ENCODE measurements at regions not wholly inside any gene's neighbourhood (a gene's known extent, or its start where the extent isn't known, plus 50 kb on each side); places are given as distances from the start of the nearest gene placed in this dataset.

DNA sequence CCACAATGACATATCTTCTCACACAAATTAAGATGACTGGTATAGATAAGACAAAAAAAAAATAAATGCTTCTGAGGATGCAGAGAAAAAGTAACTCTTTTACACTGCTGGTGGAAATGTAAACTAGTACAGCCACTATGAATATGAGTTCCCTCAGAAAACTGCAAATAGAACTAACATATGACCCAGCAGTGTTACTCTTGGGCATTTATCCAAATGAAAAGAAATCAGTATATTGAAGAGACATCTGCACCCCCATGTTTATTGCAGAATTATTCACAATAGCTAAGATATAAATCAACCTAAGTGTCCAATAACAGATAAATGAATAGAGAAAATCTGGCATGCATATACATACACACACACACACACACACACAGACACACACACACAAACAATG, 83.0 kb upstream of the FAM174A start:
- TF ChIP-seq, protein P1, sequence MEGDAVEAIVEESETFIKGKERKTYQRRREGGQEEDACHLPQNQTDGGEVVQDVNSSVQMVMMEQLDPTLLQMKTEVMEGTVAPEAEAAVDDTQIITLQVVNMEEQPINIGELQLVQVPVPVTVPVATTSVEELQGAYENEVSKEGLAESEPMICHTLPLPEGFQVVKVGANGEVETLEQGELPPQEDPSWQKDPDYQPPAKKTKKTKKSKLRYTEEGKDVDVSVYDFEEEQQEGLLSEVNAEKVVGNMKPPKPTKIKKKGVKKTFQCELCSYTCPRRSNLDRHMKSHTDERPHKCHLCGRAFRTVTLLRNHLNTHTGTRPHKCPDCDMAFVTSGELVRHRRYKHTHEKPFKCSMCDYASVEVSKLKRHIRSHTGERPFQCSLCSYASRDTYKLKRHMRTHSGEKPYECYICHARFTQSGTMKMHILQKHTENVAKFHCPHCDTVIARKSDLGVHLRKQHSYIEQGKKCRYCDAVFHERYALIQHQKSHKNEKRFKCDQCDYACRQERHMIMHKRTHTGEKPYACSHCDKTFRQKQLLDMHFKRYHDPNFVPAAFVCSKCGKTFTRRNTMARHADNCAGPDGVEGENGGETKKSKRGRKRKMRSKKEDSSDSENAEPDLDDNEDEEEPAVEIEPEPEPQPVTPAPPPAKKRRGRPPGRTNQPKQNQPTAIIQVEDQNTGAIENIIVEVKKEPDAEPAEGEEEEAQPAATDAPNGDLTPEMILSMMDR (IDR thresholded peaks at IDR 0.05), result no peak
- no peak for TF ChIP-seq NR3C1 (CRISPR knock-in tag; conservative IDR thresholded peaks at IDR 0.05; ENCODE audit: low read depth)

All from WTC11 (cell line).